Coronary artery (tissue), 2 donors: ENCODE measurements at regions not wholly inside any gene's neighbourhood (a gene's known extent, or its start where the extent isn't known, plus 50 kb on each side); places are given as distances from the start of the nearest gene placed in this dataset.
"Not testable (repeated sequence)": the region's sequence is repeated elsewhere in the genome, so short reads cannot be mapped to it uniquely, and the experiment has no call there.

Experiments used
- DNase-seq: peaks from one replicate; pipeline ENCODE4 v3.0.0-alpha.2; 2017; ENCODE audit warnings: low spot score
- H3K27ac ChIP-seq, 2 donors: fragments of 200-600 bp; sonication (generic); one replicate each; pipeline ENCODE4 v1.5.1; 2016 to 2019
- H3K4me3 ChIP-seq: fragments of 200-600 bp; sonication (generic); 2 replicates; pipeline ENCODE4 v1.5.1; 2016; ENCODE audit warnings: mild to moderate bottlenecking, moderate library complexity
- CTCF ChIP-seq: fragments of 200-600 bp; sonication (generic); IDR thresholded peaks from one replicate; pipeline ENCODE4 v1.5.1; 2019; ENCODE audit warnings: antibody characterized with exemption

GRCh38 chr6:90365565-90366219 lies 69.0 kb upstream of the BACH2 start:
- DNase-seq = no peak
- Histone ChIP-seq H3K27ac (no peak overlapping the region), H3K4me3 (no peak overlapping the region)
- no peak for TF ChIP-seq CTCF

GRCh38 chr6:90365002-90365401 lies 68.4 kb upstream of the BACH2 start:
- DNase-seq = no peak
- no peak for TF ChIP-seq CTCF
- no peak overlapping the region for H3K27ac ChIP-seq

GRCh38 chr6:90364286-90364685 lies 67.6 kb upstream of the BACH2 start:
- no peak for DNase-seq
- TF ChIP-seq CTCF = no peak
- no peak overlapping the region for H3K4me3 ChIP-seq
- no peak overlapping the region for H3K27ac ChIP-seq

More at GRCh38 chr6:90365002-90365401, 68.4 kb upstream of the BACH2 start:
- H3K4me3 ChIP-seq = no peak overlapping the region

GRCh38 chr6:90362318-90362717 lies 65.7 kb upstream of the BACH2 start:
- DNase-seq = no peak
- TF ChIP-seq CTCF = no peak
- H3K27ac ChIP-seq = no peak overlapping the region
- H3K4me3 ChIP-seq = no peak overlapping the region

GRCh38 chr6:90361174-90361573 lies 64.5 kb upstream of the BACH2 start:
- TF ChIP-seq CTCF = no peak
- no peak for DNase-seq
- no peak overlapping the region for H3K4me3 ChIP-seq
- no peak overlapping the region for H3K27ac ChIP-seq

GRCh38 chr6:90358036-90358770 lies 61.6 kb upstream of the BACH2 start:
- not testable (repeated sequence) for H3K4me3 ChIP-seq, DNase-seq, H3K27ac ChIP-seq

- no peak overlapping the region for H3K4me3 ChIP-seq
- no peak overlapping the region for H3K27ac ChIP-seq
- TF ChIP-seq CTCF = no peak
Observed at GRCh38 chr6:90356012-90356421, 59.4 kb upstream of the BACH2 start.

More at GRCh38 chr6:90356012-90356421, 59.4 kb upstream of the BACH2 start:
- no peak for DNase-seq
